Hepatocyte (in vitro differentiated cells): ENCODE measurements at regions not wholly inside any gene's neighbourhood (a gene's known extent, or its start where the extent isn't known, plus 50 kb on each side); places are given as distances from the start of the nearest gene placed in this dataset.

Experiments
- DNase-seq: peaks from one replicate; pipeline ENCODE4 v3.0.0-alpha.2; 2016; ENCODE audit warnings: low spot score
- H2AFZ ChIP-seq: fragments of 200-600 bp; sonication (generic); 2 replicates; pipeline ENCODE4 v1.6.0; 2016; ENCODE audit warnings: antibody characterized with exemption, mild to moderate bottlenecking
- H3K27ac ChIP-seq: fragments of 200-600 bp; sonication (generic); 2 replicates; pipeline ENCODE4 v1.5.1; 2016; ENCODE audit warnings: mild to moderate bottlenecking
- H3K27me3 ChIP-seq: fragments of 200-600 bp; sonication (generic); 2 replicates; pipeline ENCODE4 v1.6.1; 2016
- H3K36me3 ChIP-seq: fragments of 200-600 bp; sonication (generic); replicated peaks from 2 replicates; pipeline ENCODE4 v1.5.1; 2016; ENCODE audit warnings: low read depth; ENCODE audit not compliant: insufficient read depth
- H3K4me1 ChIP-seq: fragments of 200-600 bp; sonication (generic); 2 replicates; pipeline ENCODE4 v1.5.1; 2016; ENCODE audit warnings: mild to moderate bottlenecking, moderate library complexity; ENCODE audit not compliant: insufficient read depth
- H3K4me2 ChIP-seq: fragments of 200-600 bp; sonication (generic); 2 replicates; pipeline ENCODE4 v1.6.0; 2016
- H3K4me3 ChIP-seq: fragments of 200-600 bp; sonication (generic); 2 replicates; pipeline ENCODE4 v1.5.1; 2016; ENCODE audit warnings: mild to moderate bottlenecking
- H3K79me2 ChIP-seq: fragments of 200-600 bp; sonication (generic); 2 replicates; pipeline ENCODE4 v1.6.0; 2017; ENCODE audit warnings: mild to moderate bottlenecking
- H3K9me2 ChIP-seq: fragments of 200-600 bp; sonication (generic); replicated peaks from 2 replicates; pipeline ENCODE4 v1.6.0; 2017; ENCODE audit warnings: mild to moderate bottlenecking; ENCODE audit not compliant: insufficient read depth
- H3K9me3 ChIP-seq: fragments of 200-600 bp; sonication (generic); 2 replicates; pipeline ENCODE4 v1.5.1; 2016; ENCODE audit warnings: low read depth, mild to moderate bottlenecking
- H4K20me1 ChIP-seq: fragments of 200-600 bp; sonication (generic); 2 replicates; pipeline ENCODE4 v1.6.0; 2016; ENCODE audit warnings: mild to moderate bottlenecking; ENCODE audit not compliant: insufficient read depth, poor library complexity, severe bottlenecking
- CTCF ChIP-seq: fragments of 200-600 bp; sonication (generic); IDR thresholded peaks from 2 replicates; pipeline ENCODE4 v1.5.1; 2016; ENCODE audit warnings: antibody characterized with exemption, mild to moderate bottlenecking; ENCODE audit not compliant: poor library complexity
- EZH2 ChIP-seq: fragments of 200-600 bp; sonication (generic); IDR thresholded peaks from 2 replicates; pipeline ENCODE4 v1.6.1; 2016; ENCODE audit warnings: antibody characterized with exemption, mild to moderate bottlenecking, borderline replicate concordance
- EZH2phosphoT487 ChIP-seq: fragments of 200-600 bp; sonication (generic); IDR thresholded peaks from one replicate; pipeline ENCODE4 v1.6.1; 2018; ENCODE audit warnings: antibody characterized with exemption, mild to moderate bottlenecking, low read depth, moderate library complexity; ENCODE audit not compliant: unreplicated experiment, severe bottlenecking
- WGBS: methylation state at CpG from one replicate; pipeline ENCODE4 v1.1.6; 2016; ENCODE audit warnings: low lambda C conversion rate; ENCODE audit errors: missing lambda C conversion rate; 5-methylcytosine and 5-hydroxymethylcytosine counted together

DNA sequence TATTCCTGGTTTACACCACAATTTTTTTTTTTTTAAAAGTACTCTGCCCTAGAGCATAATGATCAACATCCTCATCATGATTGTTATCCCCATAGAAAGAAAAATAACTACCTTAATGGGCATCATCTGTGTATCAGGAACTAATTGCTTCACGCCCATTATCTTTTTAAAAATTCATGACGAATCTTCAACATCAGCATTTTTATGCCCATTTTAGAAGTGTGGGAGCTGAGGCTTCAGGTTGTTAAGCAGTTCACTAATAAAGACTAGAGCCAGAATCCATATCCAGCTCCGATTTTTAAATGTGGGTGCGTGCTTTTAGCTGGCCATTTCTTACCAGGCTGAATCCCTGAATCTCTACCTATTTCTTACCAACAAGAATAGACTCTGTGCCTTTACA is 92.9 kb upstream of the KCNA4 start:
- Histone ChIP-seq H3K9me2 (no peaks in the 10 kb centered on the region), H3K4me1 (no peaks in the 10 kb centered on the region), H4K20me1 (no peaks in the 10 kb centered on the region), H3K79me2 (no peaks in the 10 kb centered on the region), H2AFZ (no peak overlapping the region), H3K27me3 (no peaks in the 10 kb centered on the region), H3K9me3 (no peaks in the 10 kb centered on the region), H3K4me2 (no peak overlapping the region), H3K27ac (no peak overlapping the region), H3K4me3 (no peak overlapping the region), H3K36me3 (no peaks in the 10 kb centered on the region)
- DNase-seq, result no peak
- TF ChIP-seq EZH2 (no peak), CTCF (no peak), EZH2phosphoT487 (no peak)
- WGBS, result 93% methylated on average over 4 of the region's 4 CpGs

DNA sequence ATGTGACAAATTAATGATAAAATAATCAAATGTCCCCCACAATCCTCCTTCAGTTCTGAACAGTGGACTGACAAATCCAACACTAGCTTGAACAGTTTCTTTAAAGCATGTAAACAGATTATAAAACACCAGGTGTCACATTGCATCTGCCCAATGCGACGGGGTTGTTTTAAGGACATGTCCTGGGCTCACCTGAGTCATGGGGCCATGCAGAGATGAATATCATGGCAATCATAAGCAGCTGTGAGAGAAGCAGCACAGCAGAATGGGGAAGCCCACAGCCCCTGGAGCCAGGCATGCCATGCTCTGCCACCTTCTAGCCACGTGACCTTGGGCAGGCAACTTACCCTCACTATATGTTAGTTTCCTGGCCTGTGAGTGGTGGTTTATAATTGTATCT is 93.9 kb upstream of the KCNA4 start:
- H3K27ac ChIP-seq, result no peak overlapping the region
- H3K9me2 ChIP-seq, result no peaks in the 10 kb centered on the region
- H3K4me1 ChIP-seq, result no peaks in the 10 kb centered on the region
- DNase-seq, result no peak
- TF ChIP-seq EZH2phosphoT487, result no peak
- no peak for TF ChIP-seq EZH2
- TF ChIP-seq CTCF, result no peak
- H3K36me3 ChIP-seq, result no peaks in the 10 kb centered on the region
- no peaks in the 10 kb centered on the region for H3K79me2 ChIP-seq
- no peaks in the 10 kb centered on the region for H3K27me3 ChIP-seq
- H4K20me1 ChIP-seq, result no peaks in the 10 kb centered on the region
- H3K4me3 ChIP-seq, result no peak overlapping the region
- WGBS, result 88% methylated on average over 3 of the region's 3 CpGs
- no peak overlapping the region for H3K4me2 ChIP-seq
- no peak overlapping the region for H2AFZ ChIP-seq
- no peaks in the 10 kb centered on the region for H3K9me3 ChIP-seq

DNA sequence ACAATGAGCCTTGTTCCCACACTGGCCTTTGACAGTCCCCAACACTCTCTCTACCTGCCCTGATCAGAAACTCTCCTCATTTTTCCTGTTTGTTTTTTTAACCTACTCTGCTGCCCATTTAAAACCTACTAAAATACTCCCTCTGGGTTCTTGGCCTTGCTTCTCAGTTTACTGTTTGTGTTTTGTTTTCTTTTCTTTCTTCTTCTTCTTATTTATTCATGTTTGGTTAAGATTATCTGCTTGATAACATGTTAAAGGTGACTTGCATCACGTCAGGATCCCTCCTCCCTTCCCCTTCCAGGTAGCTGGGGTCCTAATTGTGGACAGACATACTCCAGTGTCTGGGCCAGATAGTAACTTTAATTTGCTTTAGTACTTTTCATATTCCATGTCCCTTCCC is 95.0 kb upstream of the KCNA4 start:
- no peaks in the 10 kb centered on the region for H3K36me3 ChIP-seq
- no peak overlapping the region for H3K27ac ChIP-seq
- H4K20me1 ChIP-seq, result no peaks in the 10 kb centered on the region
- H3K4me1 ChIP-seq, result no peaks in the 10 kb centered on the region
- no peak overlapping the region for H3K4me2 ChIP-seq
- no peak overlapping the region for H2AFZ ChIP-seq
- TF ChIP-seq EZH2phosphoT487 (no peak), EZH2 (no peak), CTCF (no peak)
- no peak for DNase-seq
- 35% methylated on average over 1 of the region's 1 CpG for WGBS
- H3K79me2 ChIP-seq, result no peaks in the 10 kb centered on the region
- H3K27me3 ChIP-seq, result no peaks in the 10 kb centered on the region
- no peaks in the 10 kb centered on the region for H3K9me2 ChIP-seq
- no peak overlapping the region for H3K4me3 ChIP-seq
- no peaks in the 10 kb centered on the region for H3K9me3 ChIP-seq

GRCh38 chr11:30113326-30113898 is 96.6 kb upstream of the KCNA4 start:
- Histone ChIP-seq H4K20me1 (no peaks in the 10 kb centered on the region), H3K79me2 (no peaks in the 10 kb centered on the region), H3K9me2 (no peaks in the 10 kb centered on the region), H3K4me1 (no peaks in the 10 kb centered on the region), H3K4me3 (no peak overlapping the region), H3K27ac (no peak overlapping the region), H3K36me3 (no peaks in the 10 kb centered on the region), H3K9me3 (no peaks in the 10 kb centered on the region), H3K4me2 (no peak overlapping the region), H3K27me3 (no peaks in the 10 kb centered on the region), H2AFZ (no peak overlapping the region)
- no peak for DNase-seq
- WGBS, result 61% methylated on average over 2 of the region's 2 CpGs
- no peak for TF ChIP-seq CTCF
- TF ChIP-seq EZH2, result no peak
- TF ChIP-seq EZH2phosphoT487, result no peak
